ENCODE measurements at regions not wholly inside any gene's neighbourhood (a gene's known extent, or its start where the extent isn't known, plus 50 kb on each side); places are given as distances from the start of the nearest gene placed in this dataset.

DNA sequence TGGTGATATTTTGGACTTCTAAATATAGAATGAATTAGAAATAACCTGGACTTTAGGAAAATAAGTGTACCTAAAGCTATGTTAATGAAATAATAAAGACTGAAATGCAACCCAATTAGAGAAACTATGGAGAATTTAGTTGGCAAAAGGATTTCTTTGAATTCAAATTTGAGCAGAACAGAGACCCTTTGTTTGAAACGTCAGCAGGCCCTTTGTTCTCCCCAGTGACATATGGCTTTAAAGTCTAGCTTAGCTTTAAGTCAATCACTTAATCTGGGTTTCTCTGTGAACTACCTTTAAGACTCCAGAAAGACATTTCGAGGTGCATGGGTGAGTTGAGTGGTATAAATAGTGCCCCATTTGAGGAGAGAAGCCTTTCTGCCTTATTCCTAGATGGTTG lies 130.5 kb upstream of the CREB1 start:
- TF ChIP-seq, protein P1, sequence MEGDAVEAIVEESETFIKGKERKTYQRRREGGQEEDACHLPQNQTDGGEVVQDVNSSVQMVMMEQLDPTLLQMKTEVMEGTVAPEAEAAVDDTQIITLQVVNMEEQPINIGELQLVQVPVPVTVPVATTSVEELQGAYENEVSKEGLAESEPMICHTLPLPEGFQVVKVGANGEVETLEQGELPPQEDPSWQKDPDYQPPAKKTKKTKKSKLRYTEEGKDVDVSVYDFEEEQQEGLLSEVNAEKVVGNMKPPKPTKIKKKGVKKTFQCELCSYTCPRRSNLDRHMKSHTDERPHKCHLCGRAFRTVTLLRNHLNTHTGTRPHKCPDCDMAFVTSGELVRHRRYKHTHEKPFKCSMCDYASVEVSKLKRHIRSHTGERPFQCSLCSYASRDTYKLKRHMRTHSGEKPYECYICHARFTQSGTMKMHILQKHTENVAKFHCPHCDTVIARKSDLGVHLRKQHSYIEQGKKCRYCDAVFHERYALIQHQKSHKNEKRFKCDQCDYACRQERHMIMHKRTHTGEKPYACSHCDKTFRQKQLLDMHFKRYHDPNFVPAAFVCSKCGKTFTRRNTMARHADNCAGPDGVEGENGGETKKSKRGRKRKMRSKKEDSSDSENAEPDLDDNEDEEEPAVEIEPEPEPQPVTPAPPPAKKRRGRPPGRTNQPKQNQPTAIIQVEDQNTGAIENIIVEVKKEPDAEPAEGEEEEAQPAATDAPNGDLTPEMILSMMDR (IDR thresholded peaks at IDR 0.05) = no peak
- no peak for TF ChIP-seq POLR2A (IDR thresholded peaks at IDR 0.05; ENCODE audit: low read depth)
